GM19324 (cell line): ENCODE measurements at regions not wholly inside any gene's neighbourhood (a gene's known extent, or its start where the extent isn't known, plus 50 kb on each side); places are given as distances from the start of the nearest gene placed in this dataset.

ENCODE experiments used
- ATAC-seq: cut with Tn5 transposase; IDR thresholded peaks from one replicate; pipeline ENCODE4 v1.9.1; 2021; ENCODE audit warnings: mild to moderate bottlenecking, moderate library complexity; ENCODE audit not compliant: unreplicated experiment, low FRiP score

GRCh38 chr15:59953392-59953883, 50.7 kb upstream of the FOXB1 start:
- no peak for ATAC-seq

GRCh38 chr15:59952960-59953359, 51.2 kb upstream of the FOXB1 start:
- no peak for ATAC-seq

- ATAC-seq: no peak
These were observed 53.3 kb upstream of the FOXB1 start for GRCh38 chr15:59950603-59951388.

- no peak for ATAC-seq
These were observed 55.0 kb upstream of the FOXB1 start for GRCh38 chr15:59948924-59949613.

GRCh38 chr15:59946084-59946483, 58.0 kb upstream of the FOXB1 start:
- ATAC-seq: no peak

GRCh38 chr15:59945036-59945435, 59.1 kb upstream of the FOXB1 start:
- no peak for ATAC-seq

GRCh38 chr15:59941612-59942011, 62.5 kb upstream of the FOXB1 start:
- no peak for ATAC-seq

GRCh38 chr15:59940928-59941327, 63.2 kb upstream of the FOXB1 start:
- ATAC-seq: no peak

GRCh38 chr15:59940456-59940855, 63.7 kb upstream of the FOXB1 start:
- no peak for ATAC-seq

- ATAC-seq: no peak
These were observed 67.4 kb upstream of the FOXB1 start for GRCh38 chr15:59936741-59937140.

GRCh38 chr15:59933607-59934006, 70.5 kb upstream of the FOXB1 start:
- no peak for ATAC-seq

- ATAC-seq: no peak
These were observed 72.4 kb upstream of the FOXB1 start for GRCh38 chr15:59931646-59932261.

- ATAC-seq: no peak
These were observed 79.1 kb upstream of the FOXB1 start for GRCh38 chr15:59924812-59925522.

- ATAC-seq: no peak
These were observed 80.0 kb upstream of the FOXB1 start for GRCh38 chr15:59924096-59924495.

- ATAC-seq: no peak
These were observed 80.6 kb upstream of the FOXB1 start for GRCh38 chr15:59923508-59923907.

GRCh38 chr15:59918994-59919951, 84.8 kb upstream of the FOXB1 start:
- ATAC-seq: no peak

- peak; percentile 79 for ATAC-seq
These were observed 86.5 kb upstream of the FOXB1 start for GRCh38 chr15:59917504-59918157.

GRCh38 chr15:59906046-59906445, 98.1 kb upstream of the FOXB1 start:
- no peak for ATAC-seq

- no peak for ATAC-seq
These were observed 98.9 kb upstream of the FOXB1 start for GRCh38 chr15:59905176-59905575.
